AG04450 (cell line): ENCODE measurements at regions not wholly inside any gene's neighbourhood (a gene's known extent, or its start where the extent isn't known, plus 50 kb on each side); places are given as distances from the start of the nearest gene placed in this dataset.
A peak's percentile ranks its signal among the peaks of the same experiment; 100 is the strongest.

Source experiments
- CTCF ChIA-PET: fragments of 300-600, 350-600 bp; formaldehyde crosslinking; extraction: SDS; loops from one replicate; lab custom pipeline; 2022; ENCODE audit warnings: antibody characterized with exemption, inconsistent platforms; lab: Charles Lee
- POLR2A ChIA-PET: fragments of 350-600 bp; formaldehyde crosslinking; extraction: SDS; loops from one replicate; lab custom pipeline; 2021; ENCODE audit warnings: antibody characterized with exemption, inconsistent platforms; lab: Yijun Ruan, JAX
- DNase-seq: peaks from one replicate; pipeline ENCODE4 v3.0.0-alpha.2; 2011; ENCODE audit warnings: low read depth, low spot score
- H3K27ac ChIP-seq: one replicate; pipeline ENCODE4 v1.5.1; 2012; ENCODE audit warnings: low read depth, low read length, control low read depth
- H3K27me3 ChIP-seq: one replicate; pipeline ENCODE4 v1.6.0; 2012; ENCODE audit warnings: low read length; ENCODE audit not compliant: control insufficient read depth, insufficient read depth
- H3K4me3 ChIP-seq: 2 replicates; pipeline ENCODE4 v1.5.1; 2011; ENCODE audit warnings: mild to moderate bottlenecking, low read depth, low read length, control low read depth
- H3K9me3 ChIP-seq: 2 replicates; pipeline ENCODE4 v1.5.1; 2012; ENCODE audit warnings: low read length; ENCODE audit not compliant: control insufficient read depth, insufficient read depth
- TF ChIP-seq, protein P1 (sequence below): IDR thresholded peaks from 2 replicates; pipeline ENCODE4 v1.5.1; 2011; ENCODE audit warnings: low read depth, low read length, control low read depth, inconsistent platforms

DNA sequence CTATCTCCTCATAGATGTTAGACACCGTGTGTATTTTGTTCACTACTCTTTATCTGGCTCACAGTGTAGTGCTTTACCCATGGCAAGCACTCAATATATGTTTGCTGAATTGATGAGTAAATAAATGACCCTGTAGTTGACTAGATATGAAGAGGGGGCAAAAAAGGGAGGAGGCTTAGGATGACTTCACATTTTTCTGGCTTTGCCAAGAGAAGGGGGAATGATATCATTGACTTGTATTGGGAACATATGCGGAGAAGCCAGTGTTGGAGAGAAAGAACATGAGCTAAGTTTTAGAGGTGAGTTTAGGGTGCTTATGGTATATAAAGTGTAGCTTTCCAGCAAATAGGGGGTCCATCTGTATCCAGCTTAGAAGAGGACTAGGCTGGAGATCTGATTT lies 145.5 kb downstream of the TENT5C start:
- Histone ChIP-seq H3K4me3 (no peak overlapping the region), H3K27me3 (no peaks in the 10 kb centered on the region), H3K9me3 (peaks cover 6% of the 10 kb centered on the region), H3K27ac (no peak overlapping the region)
- ChIA-PET CTCF (interaction anchor here (0.9 kb wide), 1 partner anchor 177 kb away, joined by 3 read pairs; no protein-coding TSS in a partner anchor), POLR2A (no interaction called here)
- no peak for DNase-seq
- TF ChIP-seq, protein P1, sequence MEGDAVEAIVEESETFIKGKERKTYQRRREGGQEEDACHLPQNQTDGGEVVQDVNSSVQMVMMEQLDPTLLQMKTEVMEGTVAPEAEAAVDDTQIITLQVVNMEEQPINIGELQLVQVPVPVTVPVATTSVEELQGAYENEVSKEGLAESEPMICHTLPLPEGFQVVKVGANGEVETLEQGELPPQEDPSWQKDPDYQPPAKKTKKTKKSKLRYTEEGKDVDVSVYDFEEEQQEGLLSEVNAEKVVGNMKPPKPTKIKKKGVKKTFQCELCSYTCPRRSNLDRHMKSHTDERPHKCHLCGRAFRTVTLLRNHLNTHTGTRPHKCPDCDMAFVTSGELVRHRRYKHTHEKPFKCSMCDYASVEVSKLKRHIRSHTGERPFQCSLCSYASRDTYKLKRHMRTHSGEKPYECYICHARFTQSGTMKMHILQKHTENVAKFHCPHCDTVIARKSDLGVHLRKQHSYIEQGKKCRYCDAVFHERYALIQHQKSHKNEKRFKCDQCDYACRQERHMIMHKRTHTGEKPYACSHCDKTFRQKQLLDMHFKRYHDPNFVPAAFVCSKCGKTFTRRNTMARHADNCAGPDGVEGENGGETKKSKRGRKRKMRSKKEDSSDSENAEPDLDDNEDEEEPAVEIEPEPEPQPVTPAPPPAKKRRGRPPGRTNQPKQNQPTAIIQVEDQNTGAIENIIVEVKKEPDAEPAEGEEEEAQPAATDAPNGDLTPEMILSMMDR: no peak

GRCh38 chr1:117752661-117753060 lies 146.8 kb downstream of the TENT5C start:
- no peak overlapping the region for H3K4me3 ChIP-seq
- no peaks in the 10 kb centered on the region for H3K27me3 ChIP-seq
- ChIA-PET CTCF (interaction anchor here (0.6 to 9.8 kb wide), 4 partner anchors 143 to 241 kb away, joined by 3 to 175 read pairs (median 94); no protein-coding TSS in a partner anchor), POLR2A (interaction anchor here (0.9 kb wide), 1 partner anchor 146 kb away, joined by 3 read pairs; no protein-coding TSS in a partner anchor)
- H3K27ac ChIP-seq: no peak overlapping the region
- no peak for DNase-seq
- no peaks in the 10 kb centered on the region for H3K9me3 ChIP-seq
- TF ChIP-seq, protein P1: no peak

- DNase-seq: no peak
- Histone ChIP-seq H3K27ac (no peak overlapping the region), H3K27me3 (no peaks in the 10 kb centered on the region), H3K4me3 (no peak overlapping the region), H3K9me3 (no peaks in the 10 kb centered on the region)
- TF ChIP-seq, protein P1: no peak
- POLR2A ChIA-PET: interaction anchor here (0.9 kb wide), 1 partner anchor 147 kb away, joined by 3 read pairs; no protein-coding TSS in a partner anchor
- CTCF ChIA-PET: interaction anchor here (0.7 to 9.8 kb wide), 16 partner anchors 10 to 242 kb away, joined by 3 to 175 read pairs (median 8); no protein-coding TSS in a partner anchor
These were observed 147.4 kb downstream of the TENT5C start for GRCh38 chr1:117753232-117753631.

- Histone ChIP-seq H3K27ac (peak overlapping the region; percentile 49), H3K4me3 (no peak overlapping the region), H3K9me3 (no peaks in the 10 kb centered on the region), H3K27me3 (no peaks in the 10 kb centered on the region)
- ChIA-PET CTCF (interaction anchor here (0.5 to 9.8 kb wide), 43 partner anchors 9 to 693 kb away, joined by 3 to 175 read pairs (median 5); no protein-coding TSS in a partner anchor), POLR2A (interaction anchor here (0.9 kb wide), 1 partner anchor 147 kb away, joined by 3 read pairs; no protein-coding TSS in a partner anchor)
- TF ChIP-seq, protein P1: no peak
- DNase-seq: peak; percentile 39
These were observed 147.8 kb downstream of the TENT5C start for GRCh38 chr1:117753652-117754051.
